ENCODE measurements at regions not wholly inside any gene's neighbourhood (a gene's known extent, or its start where the extent isn't known, plus 50 kb on each side); places are given as distances from the start of the nearest gene placed in this dataset.
A peak's percentile ranks its signal among the peaks of the same experiment; 100 is the strongest.

GRCh38 chr15:47422881-47423665 is 294.2 kb upstream of the SEMA6D start:
- Histone ChIP-seq H3K4me1 (replicated peaks in 1 of 2) (peaks cover 13 to 18% of the 10 kb centered on the region in 2 donors), H3K4me3 (no peak overlapping the region), H3K27ac (no peak overlapping the region)
- WGBS, 10 experiments = 0 to 100% (median 80%) methylated on average over 1 of the region's 1 CpG; no CpG with 5 or more reads in 3 of the 10 experiments
- in situ Hi-C loops (cut with MboI; ENCODE audit: low pct_unique_long_range_greater_than_20kb in 2 of 9, low sequenced_read_pairs in 9 of 9, unreplicated experiment in 9 of 9) = no loop called here
- ATAC-seq (replicated peaks in 6 of 8) = peak; percentile 30 to 100 (median 38)

GRCh38 chr15:47427463-47427862 is 289.8 kb upstream of the SEMA6D start:
- H3K4me1 ChIP-seq (replicated peaks in 1 of 2) = peaks cover 13 to 15% of the 10 kb centered on the region in 2 donors
- 0 to 100% (median 83%) methylated on average over 1 of the region's 1 CpG; no CpG with 5 or more reads in 1 of the 10 experiments for WGBS, 10 experiments
- no peak overlapping the region for H3K27ac ChIP-seq
- no peak overlapping the region for H3K4me3 ChIP-seq
- in situ Hi-C loops (cut with MboI; ENCODE audit: low pct_unique_long_range_greater_than_20kb in 2 of 9, low sequenced_read_pairs in 9 of 9, unreplicated experiment in 9 of 9) = no loop called here
- ATAC-seq (replicated peaks in 6 of 8) = no peak

- H3K4me1 ChIP-seq (replicated peaks in 1 of 2) = peaks cover 0 to 2% of the 10 kb centered on the region in 2 donors
Measured at GRCh38 chr15:47429376-47429775, 287.9 kb upstream of the SEMA6D start.

DNA sequence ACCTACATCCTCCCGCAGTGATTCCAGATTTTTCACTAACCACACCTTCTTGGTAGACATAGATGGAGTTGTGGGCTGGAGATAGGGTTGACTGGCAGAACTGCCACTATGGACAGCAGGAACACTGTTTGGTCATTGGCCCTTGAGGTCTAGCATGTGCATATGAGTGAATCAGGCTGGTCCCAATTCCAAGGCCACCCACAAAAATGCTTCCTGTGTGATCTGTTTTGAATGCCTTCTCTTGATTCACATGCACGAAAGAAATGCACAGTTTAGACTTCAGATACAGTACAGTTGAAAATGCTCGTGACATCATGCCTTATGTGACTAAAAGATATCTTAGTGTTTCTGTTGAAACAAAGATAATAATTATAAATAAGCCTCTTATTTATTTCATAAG is 285.8 kb upstream of the SEMA6D start:
- Histone ChIP-seq H3K27ac (no peak overlapping the region), H3K4me3 (no peak overlapping the region), H3K4me1 (replicated peaks in 1 of 2) (peaks cover 0 to 9% of the 10 kb centered on the region in 2 donors)
- WGBS, 10 experiments = 37 to 100% (median 86%) methylated on average over 1 to 3 of the region's 3 CpGs; no CpG with 5 or more reads in 2 of the 10 experiments
- in situ Hi-C loops (cut with MboI; ENCODE audit: low pct_unique_long_range_greater_than_20kb in 2 of 9, low sequenced_read_pairs in 9 of 9, unreplicated experiment in 9 of 9) = no loop called here
- ATAC-seq (replicated peaks in 6 of 8) = peak in 1 of 8 experiments; percentile 22

More at GRCh38 chr15:47429376-47429775, 287.9 kb upstream of the SEMA6D start:
- Histone ChIP-seq H3K4me3 (no peak overlapping the region), H3K27ac (no peak overlapping the region)
- WGBS, 10 experiments = 11 to 100% (median 94%) methylated on average over 1 of the region's 1 CpG; no CpG with 5 or more reads in 4 of the 10 experiments
- in situ Hi-C loops (cut with MboI; ENCODE audit: low pct_unique_long_range_greater_than_20kb in 2 of 9, low sequenced_read_pairs in 9 of 9, unreplicated experiment in 9 of 9) = no loop called here
- no peak for ATAC-seq (replicated peaks in 6 of 8)

DNA sequence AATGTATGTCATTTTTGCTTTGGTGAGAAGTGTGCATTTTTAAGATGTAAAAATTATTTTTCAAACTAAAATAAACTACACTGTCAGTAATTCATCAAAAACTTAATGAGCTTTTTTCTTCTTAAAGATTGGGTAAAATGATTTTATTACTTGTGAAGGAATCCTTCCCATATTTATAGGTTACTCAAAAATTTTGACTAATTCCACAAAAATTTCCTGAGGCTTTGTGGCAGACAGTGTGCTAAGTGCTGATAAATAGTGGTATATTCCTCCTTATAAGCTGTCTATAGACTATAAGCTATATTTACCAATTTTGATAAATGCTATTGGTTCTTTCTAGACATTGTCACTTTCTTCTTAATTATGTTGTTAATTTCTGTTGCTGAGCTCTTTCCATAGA is 284.5 kb upstream of the SEMA6D start:
- in situ Hi-C loops (cut with MboI; ENCODE audit: low pct_unique_long_range_greater_than_20kb in 2 of 9, low sequenced_read_pairs in 9 of 9, unreplicated experiment in 9 of 9) = no loop called here
- Histone ChIP-seq H3K4me3 (no peak overlapping the region), H3K27ac (no peak overlapping the region)

GRCh38 chr15:47434596-47434995 is 282.7 kb upstream of the SEMA6D start:
- H3K27ac ChIP-seq = no peak overlapping the region
- peak in 1 of 8 experiments; percentile 21 for ATAC-seq (replicated peaks in 6 of 8)
- H3K4me1 ChIP-seq (replicated peaks in 1 of 2) = peaks cover 0 to 9% of the 10 kb centered on the region in 2 donors
- WGBS, 10 experiments = 51 to 100% (median 80%) methylated on average over 1 to 2 of the region's 2 CpGs; no CpG with 5 or more reads in 4 of the 10 experiments
- in situ Hi-C loops (cut with MboI; ENCODE audit: low pct_unique_long_range_greater_than_20kb in 2 of 9, low sequenced_read_pairs in 9 of 9, unreplicated experiment in 9 of 9) = no loop called here
- H3K4me3 ChIP-seq = no peak overlapping the region

More for the DNA sequence above, 284.5 kb upstream of the SEMA6D start:
- ATAC-seq (replicated peaks in 6 of 8) = no peak
- H3K4me1 ChIP-seq (replicated peaks in 1 of 2) = peaks cover 0 to 9% of the 10 kb centered on the region in 2 donors

DNA sequence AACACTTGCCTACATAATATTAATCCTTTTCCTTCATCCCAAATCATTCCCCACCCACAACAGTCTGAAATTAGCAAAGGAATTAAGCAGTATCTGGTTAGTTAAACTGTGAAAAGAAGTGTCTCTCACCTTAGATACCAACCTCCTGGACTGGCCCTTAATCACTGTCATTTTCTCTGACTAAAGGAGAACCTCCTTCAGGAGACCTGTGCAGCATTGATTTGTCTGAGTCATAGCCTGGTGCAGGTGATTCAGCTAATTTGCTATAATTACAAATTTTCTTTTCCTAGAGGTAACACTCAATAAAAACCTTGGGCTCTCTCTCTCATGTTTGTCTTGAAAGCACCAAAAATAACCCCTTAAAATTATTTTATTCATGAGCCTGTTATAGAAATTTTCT is 279.8 kb upstream of the SEMA6D start:
- peak in 1 of 8 experiments; percentile 61 for ATAC-seq (replicated peaks in 6 of 8)
- Histone ChIP-seq H3K27ac (no peak overlapping the region), H3K4me3 (no peak overlapping the region), H3K4me1 (replicated peaks in 1 of 2) (peaks cover 0 to 9% of the 10 kb centered on the region in 2 donors)
- in situ Hi-C loops (cut with MboI; ENCODE audit: low pct_unique_long_range_greater_than_20kb in 2 of 9, low sequenced_read_pairs in 9 of 9, unreplicated experiment in 9 of 9) = no loop called here

GRCh38 chr15:47439146-47440111 is 277.9 kb upstream of the SEMA6D start:
- no peak overlapping the region for H3K27ac ChIP-seq
- in situ Hi-C loops (cut with MboI; ENCODE audit: low pct_unique_long_range_greater_than_20kb in 2 of 9, low sequenced_read_pairs in 9 of 9, unreplicated experiment in 9 of 9) = no loop called here
- WGBS, 10 experiments = 28 to 100% (median 88%) methylated on average over 4 to 5 of the region's 5 CpGs
- no peak overlapping the region for H3K4me3 ChIP-seq
- ATAC-seq (replicated peaks in 6 of 8) = peak in 4 of 8 experiments; percentile 19 to 59 (median 30)
- peaks cover 0 to 6% of the 10 kb centered on the region in 2 donors for H3K4me1 ChIP-seq (replicated peaks in 1 of 2)

DNA sequence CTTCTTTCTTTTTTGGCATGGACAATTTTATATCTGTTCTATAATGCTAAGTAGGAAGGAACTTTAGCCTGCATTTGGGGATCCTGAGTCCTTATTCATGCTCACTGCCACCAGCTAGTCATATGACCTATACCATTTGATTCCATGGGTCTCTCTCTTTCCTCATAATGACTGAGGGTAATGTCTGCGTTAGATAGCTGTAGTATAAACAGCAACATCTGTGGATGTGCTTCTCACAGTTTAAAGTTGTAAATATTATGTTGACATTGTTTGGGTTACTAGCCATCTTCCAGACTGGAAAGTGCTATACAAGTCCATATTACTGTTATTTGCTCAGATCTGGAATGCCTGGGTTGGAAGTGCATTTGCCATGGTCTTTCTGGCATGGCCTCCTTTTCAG is 274.9 kb upstream of the SEMA6D start:
- no peak overlapping the region for H3K27ac ChIP-seq
- in situ Hi-C loops (cut with MboI; ENCODE audit: low pct_unique_long_range_greater_than_20kb in 2 of 9, low sequenced_read_pairs in 9 of 9, unreplicated experiment in 9 of 9) = no loop called here
- ATAC-seq (replicated peaks in 6 of 8) = no peak
- peaks cover 0 to 5% of the 10 kb centered on the region in 2 donors for H3K4me1 ChIP-seq (replicated peaks in 1 of 2)
- 80 to 100% methylated on average over 1 of the region's 1 CpG; no CpG with 5 or more reads in 8 of the 10 experiments for WGBS, 10 experiments
- no peak overlapping the region for H3K4me3 ChIP-seq

DNA sequence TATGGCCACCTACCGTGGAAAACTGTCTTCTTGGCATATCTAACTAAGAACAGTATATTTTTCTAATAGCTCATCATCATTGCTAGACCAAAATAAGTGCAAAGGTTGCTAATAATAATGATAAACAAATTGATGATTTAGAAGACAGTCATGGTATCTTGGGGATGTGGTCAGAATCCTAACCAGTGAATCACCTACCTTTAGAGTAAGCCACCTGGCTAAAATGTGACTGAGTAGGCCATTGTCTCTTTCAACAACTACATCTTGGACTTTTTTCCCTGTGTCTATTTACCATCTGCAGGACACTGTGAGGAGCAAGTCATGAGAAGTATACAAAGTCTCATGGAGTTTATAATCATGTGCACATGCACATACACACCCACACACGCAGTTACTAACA is 273.5 kb upstream of the SEMA6D start:
- H3K27ac ChIP-seq = no peak overlapping the region
- H3K4me1 ChIP-seq (replicated peaks in 1 of 2) = peaks cover 0 to 7% of the 10 kb centered on the region in 2 donors
- WGBS, 10 experiments = 10 to 92% (median 79%) methylated on average over 1 to 2 of the region's 2 CpGs
- ATAC-seq (replicated peaks in 6 of 8) = no peak
- in situ Hi-C loops (cut with MboI; ENCODE audit: low pct_unique_long_range_greater_than_20kb in 2 of 9, low sequenced_read_pairs in 9 of 9, unreplicated experiment in 9 of 9) = no loop called here
- H3K4me3 ChIP-seq = no peak overlapping the region

GRCh38 chr15:47445723-47446392 is 271.4 kb upstream of the SEMA6D start:
- Histone ChIP-seq H3K27ac (no peak overlapping the region), H3K4me1 (replicated peaks in 1 of 2) (peaks cover 5 to 14% of the 10 kb centered on the region in 2 donors), H3K4me3 (no peak overlapping the region)
- in situ Hi-C loops (cut with MboI; ENCODE audit: low pct_unique_long_range_greater_than_20kb in 2 of 9, low sequenced_read_pairs in 9 of 9, unreplicated experiment in 9 of 9) = no loop called here
- peak in 5 of 8 experiments; percentile 11 to 90 (median 77) for ATAC-seq (replicated peaks in 6 of 8)
- WGBS, 10 experiments = 67 to 94% (median 90%) methylated on average over 2 to 8 of the region's 9 CpGs; no CpG with 5 or more reads in 3 of the 10 experiments

- in situ Hi-C loops (cut with MboI; ENCODE audit: low pct_unique_long_range_greater_than_20kb in 2 of 9, low sequenced_read_pairs in 9 of 9, unreplicated experiment in 9 of 9) = loop anchor here in 1 of 9 experiments (25.0 kb wide), 1 partner anchor 526 kb away; no protein-coding TSS in a partner anchor
- WGBS, 10 experiments = 28 to 100% (median 75%) methylated on average over 2 to 4 of the region's 4 CpGs; no CpG with 5 or more reads in 1 of the 10 experiments
- peak in 4 of 8 experiments; percentile 24 to 77 (median 64) for ATAC-seq (replicated peaks in 6 of 8)
- Histone ChIP-seq H3K4me1 (replicated peaks in 1 of 2) (peaks cover 9 to 25% of the 10 kb centered on the region in 2 donors), H3K4me3 (no peak overlapping the region), H3K27ac (no peak overlapping the region)
Measured at GRCh38 chr15:47460795-47461573, 256.3 kb upstream of the SEMA6D start.

Data from motor neuron (in vitro differentiated cells).